GM18498 (cell line): ENCODE measurements at regions not wholly inside any gene's neighbourhood (a gene's known extent, or its start where the extent isn't known, plus 50 kb on each side); places are given as distances from the start of the nearest gene placed in this dataset.
A peak's percentile ranks its signal among the peaks of the same experiment; 100 is the strongest.
"Not testable (repeated sequence)": the region's sequence is repeated elsewhere in the genome, so short reads cannot be mapped to it uniquely, and the experiment has no call there.

ENCODE experiments used
- ATAC-seq: cut with Tn5 transposase; IDR thresholded peaks from one replicate; pipeline ENCODE4 v1.9.1; 2021; ENCODE audit warnings: mild to moderate bottlenecking, moderate library complexity; ENCODE audit not compliant: unreplicated experiment

- ATAC-seq = peak; percentile 71
These were observed 612.5 kb downstream of the FSCB start for GRCh38 chr14:43894534-43894933.

DNA sequence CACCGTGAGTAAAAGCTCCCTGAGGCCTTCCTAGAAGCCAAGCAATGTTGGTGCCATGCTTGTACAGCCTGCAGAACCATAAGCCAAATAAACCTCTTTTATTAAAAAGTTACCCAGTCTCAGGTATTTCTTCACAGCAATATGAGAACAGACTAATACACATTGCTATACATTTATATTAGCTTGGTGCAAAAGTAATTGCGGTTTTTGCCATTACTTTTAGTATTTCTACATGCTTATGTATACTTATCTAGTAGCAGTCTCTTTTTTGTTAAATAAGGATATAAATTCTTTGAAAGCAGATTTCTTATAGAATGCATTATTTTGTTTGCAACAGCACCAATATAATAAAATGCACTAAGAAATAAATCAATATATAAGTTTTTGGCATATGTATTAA, 619.6 kb downstream of the FSCB start:
- ATAC-seq = no peak

DNA sequence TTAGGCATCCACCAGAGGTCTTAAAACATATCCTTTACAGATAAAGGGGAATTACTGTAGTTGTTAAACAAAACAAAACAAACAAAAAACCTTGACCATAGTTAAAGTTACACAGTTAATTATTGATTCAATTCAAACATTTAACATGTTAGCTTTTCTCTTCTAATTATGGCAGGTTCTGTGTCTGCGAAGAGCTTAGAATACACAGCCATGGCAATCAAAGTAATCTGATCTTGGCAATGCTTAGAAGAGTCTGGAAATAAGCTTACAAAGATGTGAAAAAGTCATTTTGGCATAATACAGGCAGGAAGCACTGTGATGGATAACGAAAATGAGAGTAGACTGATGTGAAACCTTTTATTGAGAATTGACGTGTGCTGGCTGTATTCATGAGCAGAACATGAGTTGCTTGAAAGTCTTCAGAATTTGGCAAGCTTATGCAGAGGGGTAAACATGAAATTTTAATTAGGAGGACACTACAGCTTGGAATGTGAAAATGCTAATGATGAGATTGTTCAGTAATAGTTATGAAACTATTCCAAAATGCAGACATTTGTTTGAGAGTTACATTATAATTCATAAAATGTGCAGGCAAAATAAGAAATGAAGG, 629.6 kb downstream of the FSCB start:
- peak; percentile 74 for ATAC-seq

- no peak for ATAC-seq
These were observed 634.1 kb downstream of the FSCB start for GRCh38 chr14:43872752-43873655.

- no peak for ATAC-seq
These were observed 634.9 kb downstream of the FSCB start for GRCh38 chr14:43872222-43872621.

DNA sequence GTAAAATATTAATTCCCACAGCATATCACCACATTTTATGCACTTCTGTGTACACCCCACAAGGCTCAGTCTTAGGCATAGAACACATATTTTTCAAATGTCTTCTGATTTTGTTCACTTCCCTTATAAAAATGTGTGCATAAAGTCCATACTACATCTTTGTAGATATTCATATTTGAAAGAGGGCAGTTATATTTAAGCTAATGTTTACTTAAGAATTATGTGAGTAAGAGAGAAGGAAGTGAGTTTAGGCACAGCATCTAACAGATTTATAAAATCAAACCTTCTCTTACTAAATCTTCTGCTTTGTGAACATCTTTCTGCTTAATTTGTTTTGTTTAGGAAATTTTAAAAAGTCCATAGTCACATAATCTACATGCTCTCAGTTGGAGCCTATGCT, 648.1 kb downstream of the FSCB start:
- ATAC-seq = no peak

GRCh38 chr14:43855556-43855955, 651.5 kb downstream of the FSCB start:
- no peak for ATAC-seq

DNA sequence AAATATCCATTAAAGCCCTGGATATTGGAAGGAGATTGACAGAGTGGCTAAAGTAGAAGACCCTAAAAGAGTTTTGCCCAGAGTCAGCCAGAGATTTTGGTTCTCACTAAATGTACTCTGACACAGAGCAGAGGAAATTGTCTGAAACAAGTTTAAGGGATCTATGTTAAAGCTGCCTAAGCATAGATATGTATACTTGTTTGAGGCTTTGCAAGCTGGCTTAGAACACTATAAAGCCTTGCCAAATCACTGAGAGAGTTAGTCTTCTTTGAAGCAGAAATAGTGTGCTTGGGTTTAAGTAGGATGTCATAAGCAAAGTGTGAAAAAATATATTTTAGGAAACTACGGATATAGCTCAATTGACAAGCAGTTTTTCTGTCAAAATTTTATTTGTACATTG, 653.5 kb downstream of the FSCB start:
- ATAC-seq = no peak

- no peak for ATAC-seq
These were observed 703.9 kb downstream of the FSCB start for GRCh38 chr14:43803076-43803689.

- ATAC-seq = no peak
These were observed 711.4 kb downstream of the FSCB start for GRCh38 chr14:43795600-43796228.

- ATAC-seq = no peak
These were observed 713.5 kb downstream of the FSCB start for GRCh38 chr14:43793579-43793978.

- ATAC-seq = no peak
These were observed 714.1 kb downstream of the FSCB start for GRCh38 chr14:43792980-43793379.

DNA sequence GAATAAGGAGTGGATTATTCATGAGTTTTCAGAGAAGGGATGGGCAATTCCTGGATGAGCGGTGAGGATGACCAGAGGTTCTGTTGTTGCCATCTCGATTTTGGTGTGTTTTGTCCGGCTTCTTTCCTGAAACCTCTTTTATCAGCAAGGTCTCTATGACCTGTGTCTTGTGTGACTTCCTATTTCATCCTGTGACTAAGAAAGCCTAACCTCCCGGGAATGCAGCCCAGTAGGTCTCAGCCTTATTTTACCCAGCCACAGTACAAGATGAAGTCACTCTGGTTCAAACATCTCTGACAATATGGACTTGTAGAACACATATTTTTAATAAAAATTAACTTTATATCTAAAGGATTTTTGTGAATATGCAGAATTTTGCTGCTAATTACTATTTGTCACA, 716.4 kb downstream of the FSCB start:
- no peak for ATAC-seq

DNA sequence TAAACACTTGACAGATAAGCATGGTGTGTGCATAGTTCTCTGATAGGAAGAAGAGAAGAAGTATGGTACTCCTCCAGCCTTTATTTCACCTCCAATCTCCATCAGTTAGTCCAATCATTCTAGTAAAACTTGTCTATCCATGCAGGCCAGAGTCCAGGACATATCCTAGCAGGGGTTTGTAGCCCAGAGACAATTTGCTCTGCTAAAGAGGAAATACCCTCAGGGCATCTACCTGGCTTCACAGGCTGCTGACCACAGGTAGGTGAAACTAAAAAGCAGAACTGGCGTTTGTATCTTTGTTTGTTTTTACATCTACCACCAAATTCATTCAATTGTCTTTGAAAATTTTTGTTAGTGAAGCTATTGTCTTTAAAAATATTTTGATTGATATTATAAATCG, 717.6 kb downstream of the FSCB start:
- no peak for ATAC-seq

DNA sequence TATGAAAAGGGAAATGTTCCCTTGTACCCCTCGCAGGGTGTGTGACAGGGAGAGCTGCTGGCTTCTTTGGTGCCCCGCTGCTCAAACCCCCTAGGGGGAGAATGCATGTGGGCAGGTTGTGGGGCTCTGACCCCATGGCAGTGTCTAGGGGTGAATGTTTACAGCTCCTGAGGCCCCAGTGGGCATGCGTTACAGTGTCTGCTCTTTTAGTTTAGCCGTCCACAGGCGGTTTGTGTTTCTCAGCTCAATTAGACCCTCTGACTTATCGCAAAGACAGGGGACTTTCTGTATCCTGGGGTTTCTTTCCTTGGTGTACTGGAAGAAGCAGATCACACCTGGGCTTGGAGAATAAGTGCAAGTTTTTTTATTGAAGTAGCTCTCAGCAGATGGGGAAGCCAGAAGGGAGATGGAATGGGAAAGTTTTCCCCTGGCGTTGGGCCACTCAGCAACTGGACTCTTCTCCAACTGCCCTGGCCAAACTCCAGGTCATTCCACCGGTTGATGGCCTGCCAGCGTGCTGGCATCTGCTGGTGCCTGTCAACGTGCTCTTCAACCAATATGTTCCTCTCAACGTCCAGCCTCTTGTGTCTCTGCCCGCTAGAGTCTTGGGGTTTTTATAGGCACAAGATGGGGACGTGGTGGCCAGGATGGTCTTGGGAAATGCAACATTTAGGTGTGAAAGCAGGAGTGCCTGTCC, 720.9 kb downstream of the FSCB start:
- ATAC-seq = no peak

GRCh38 chr14:43784432-43784831, 722.7 kb downstream of the FSCB start:
- ATAC-seq = not testable (repeated sequence)

DNA sequence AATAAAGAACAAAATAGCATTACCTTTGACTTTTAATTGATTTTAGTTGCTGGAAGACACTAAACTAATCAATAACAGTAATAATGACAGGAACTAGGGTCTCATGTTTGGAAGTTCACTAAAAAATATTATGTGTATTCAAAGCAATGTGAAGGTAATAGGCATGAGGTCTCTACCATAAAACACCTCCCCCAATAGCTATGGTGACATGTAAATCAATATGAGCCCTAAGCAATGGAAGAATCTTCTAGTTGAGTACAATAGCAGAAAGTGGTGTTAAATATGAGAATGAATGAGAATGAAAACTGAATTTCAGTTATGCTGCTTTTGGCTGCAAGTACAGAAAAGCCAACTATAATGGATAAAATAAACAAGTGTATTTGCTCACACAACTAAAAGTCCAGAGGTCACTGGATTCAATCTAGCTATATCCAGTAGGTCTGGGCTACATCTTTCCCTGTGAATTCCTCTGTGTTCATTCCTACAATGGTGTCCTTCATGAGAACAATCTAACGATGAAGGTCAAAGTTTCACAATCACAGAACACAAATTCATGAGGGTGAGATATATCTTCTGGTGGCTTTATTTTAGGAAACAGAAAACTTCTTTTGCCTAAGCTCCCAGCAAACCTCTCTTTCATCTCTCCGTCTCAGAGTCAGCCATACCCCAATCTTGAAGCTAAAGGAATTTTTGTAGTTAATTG, 728.0 kb downstream of the FSCB start:
- no peak for ATAC-seq

GRCh38 chr14:43778570-43778936, 728.5 kb downstream of the FSCB start:
- ATAC-seq = no peak

DNA sequence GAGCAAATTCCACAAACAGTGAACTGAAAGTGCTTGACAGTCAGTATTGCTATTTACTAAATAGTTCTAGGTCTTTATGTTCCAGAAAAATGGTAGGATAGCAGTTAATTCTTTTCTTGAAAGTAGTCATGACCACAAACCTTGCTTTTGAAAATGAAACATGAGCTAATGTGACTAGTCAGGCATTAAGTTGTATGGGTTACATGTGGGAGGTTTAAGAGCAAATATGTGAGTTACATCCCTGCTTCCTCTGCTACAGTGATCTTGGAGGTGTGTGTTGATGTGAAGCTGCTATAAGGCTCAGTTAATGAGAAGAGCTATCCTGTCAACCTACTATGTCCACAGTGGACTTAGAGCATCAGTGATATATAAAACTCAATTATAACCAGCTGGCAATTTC, 741.6 kb downstream of the FSCB start:
- ATAC-seq = peak; percentile 63

GRCh38 chr14:43764433-43764832, 742.6 kb downstream of the FSCB start:
- no peak for ATAC-seq
